Left cardiac atrium (tissue), 4 donors: ENCODE measurements at regions not wholly inside any gene's neighbourhood (a gene's known extent, or its start where the extent isn't known, plus 50 kb on each side); places are given as distances from the start of the nearest gene placed in this dataset.
A peak's percentile ranks its signal among the peaks of the same experiment; 100 is the strongest.
"Not testable (repeated sequence)": the region's sequence is repeated elsewhere in the genome, so short reads cannot be mapped to it uniquely, and the experiment has no call there.

Experiments
- ATAC-seq, 2 donors: fragments of 200-7000 bp; cut with Tn5 transposase; one replicate each; pipeline ENCODE4 v1.9.1; 2020; ENCODE audit warnings: mild to moderate bottlenecking in 2 of 2, moderate library complexity in 2 of 2
- DNase-seq: peaks from one replicate; pipeline ENCODE4 v3.0.0-alpha.2; 2020
- intact Hi-C, 2 donors: fragments of 100-400 bp; cut with DNase I; formaldehyde crosslinking; loops; one replicate each; pipeline versions ENCODE4 v1.14.1 to v1.15.1; 2022 to 2023
- donor health status: DM: no; HTN: yes; CAD: no.
- donor health status: DM: no; HTN: yes; CAD: no; lungs with severe emphysema.
- donor health status: DM: yes; HTN: yes; CAD: no.
- donor health status: Dilated cardiomyopathy.

GRCh38 chr6:47404435-47404834 lies 73.2 kb upstream of the CD2AP start:
- no peak for DNase-seq
- intact Hi-C loops, result no loop called here
- ATAC-seq, result no peak

GRCh38 chr6:47405273-47405672 lies 72.3 kb upstream of the CD2AP start:
- intact Hi-C loops, result no loop called here
- DNase-seq, result no peak

GRCh38 chr6:47407300-47408281 lies 70.0 kb upstream of the CD2AP start:
- no peak for DNase-seq
- ATAC-seq, result peak in 1 of 2 donors; percentile 45
- intact Hi-C loops, result no loop called here

More at GRCh38 chr6:47405273-47405672, 72.3 kb upstream of the CD2AP start:
- ATAC-seq, result no peak

- intact Hi-C loops, result loop anchor here (1.0 to 10.0 kb wide), 4 partner anchors 58 to 366 kb away; no protein-coding TSS in a partner anchor
- DNase-seq, result no peak
- peak; percentile 91 for ATAC-seq
Measured at GRCh38 chr6:47413752-47414422, 63.7 kb upstream of the CD2AP start.

- intact Hi-C loops, result loop anchor here (1.0 to 10.0 kb wide), 4 partner anchors 58 to 366 kb away; no protein-coding TSS in a partner anchor
- ATAC-seq, result peak; percentile 41 to 60
Measured at GRCh38 chr6:47414423-47415167, 63.0 kb upstream of the CD2AP start.

GRCh38 chr6:47416396-47417345 lies 60.9 kb upstream of the CD2AP start:
- intact Hi-C loops, result loop anchor here (10.0 kb wide), 1 partner anchor 198 kb away; no protein-coding TSS in a partner anchor
- DNase-seq (no peak), ATAC-seq (no peak)

More at GRCh38 chr6:47414423-47415167, 63.0 kb upstream of the CD2AP start:
- DNase-seq, result no peak

- intact Hi-C loops, result loop anchor here (10.0 kb wide), 1 partner anchor 195 kb away; no protein-coding TSS in a partner anchor
- ATAC-seq, result peak in 1 of 2 donors; percentile 56
- DNase-seq, result no peak
Measured at GRCh38 chr6:47419621-47420020, 58.0 kb upstream of the CD2AP start.

- peak; percentile 34 to 90 for ATAC-seq
Measured at GRCh38 chr6:47420394-47421371, 56.9 kb upstream of the CD2AP start.

GRCh38 chr6:47423079-47423478 lies 54.5 kb upstream of the CD2AP start:
- DNase-seq (no peak), ATAC-seq (no peak)
- intact Hi-C loops, result no loop called here

More at GRCh38 chr6:47420394-47421371, 56.9 kb upstream of the CD2AP start:
- no peak for DNase-seq
- intact Hi-C loops, result no loop called here

- ATAC-seq, result peak in 1 of 2 donors; percentile 25
- DNase-seq, result no peak
- intact Hi-C loops, result no loop called here
Measured at GRCh38 chr6:47424436-47424836, 53.2 kb upstream of the CD2AP start.

GRCh38 chr6:47425724-47426123 lies 51.9 kb upstream of the CD2AP start:
- ATAC-seq, intact Hi-C loops, DNase-seq: not testable (repeated sequence)

GRCh38 chr6:47426524-47427302 lies 50.9 kb upstream of the CD2AP start:
- intact Hi-C loops, result no loop called here
- ATAC-seq (no peak), DNase-seq (no peak)

GRCh38 chr6:47427680-47428079 lies 49.9 kb upstream of the CD2AP start:
- DNase-seq (no peak), ATAC-seq (no peak)
- intact Hi-C loops, result no loop called here
